IPS DF 4.7 (cell line): ENCODE measurements at regions not wholly inside any gene's neighbourhood (a gene's known extent, or its start where the extent isn't known, plus 50 kb on each side); places are given as distances from the start of the nearest gene placed in this dataset.
"Not testable (repeated sequence)": the region's sequence is repeated elsewhere in the genome, so short reads cannot be mapped to it uniquely, and the experiment has no call there.

Source experiments
- DNase-seq: peaks from one replicate; pipeline ENCODE4 v3.0.0-alpha.2; 2013; ENCODE audit warnings: low spot score; ENCODE audit errors: extremely low read depth

GRCh38 chr10:57961487-57961886 is 306.2 kb downstream of the IPMK start:
- no peak for DNase-seq

DNA sequence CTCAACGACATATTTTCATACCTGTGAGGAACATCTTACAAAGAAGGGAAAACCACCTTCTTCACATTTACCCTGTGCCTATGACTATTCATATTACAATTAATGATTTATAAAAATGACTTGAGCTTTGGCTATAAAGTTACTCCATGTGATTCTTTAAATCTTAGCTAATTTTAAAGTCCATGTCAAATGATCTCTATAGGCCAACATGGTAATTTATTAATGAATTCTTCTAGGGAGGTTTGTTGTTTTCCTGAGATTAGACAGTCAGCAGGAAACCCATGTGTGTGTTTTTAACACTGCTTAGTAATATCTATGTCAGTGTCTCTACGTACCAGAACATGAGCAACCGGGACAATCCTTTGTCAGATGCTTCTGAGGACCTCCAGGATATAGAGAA is 307.3 kb downstream of the IPMK start:
- no peak for DNase-seq

DNA sequence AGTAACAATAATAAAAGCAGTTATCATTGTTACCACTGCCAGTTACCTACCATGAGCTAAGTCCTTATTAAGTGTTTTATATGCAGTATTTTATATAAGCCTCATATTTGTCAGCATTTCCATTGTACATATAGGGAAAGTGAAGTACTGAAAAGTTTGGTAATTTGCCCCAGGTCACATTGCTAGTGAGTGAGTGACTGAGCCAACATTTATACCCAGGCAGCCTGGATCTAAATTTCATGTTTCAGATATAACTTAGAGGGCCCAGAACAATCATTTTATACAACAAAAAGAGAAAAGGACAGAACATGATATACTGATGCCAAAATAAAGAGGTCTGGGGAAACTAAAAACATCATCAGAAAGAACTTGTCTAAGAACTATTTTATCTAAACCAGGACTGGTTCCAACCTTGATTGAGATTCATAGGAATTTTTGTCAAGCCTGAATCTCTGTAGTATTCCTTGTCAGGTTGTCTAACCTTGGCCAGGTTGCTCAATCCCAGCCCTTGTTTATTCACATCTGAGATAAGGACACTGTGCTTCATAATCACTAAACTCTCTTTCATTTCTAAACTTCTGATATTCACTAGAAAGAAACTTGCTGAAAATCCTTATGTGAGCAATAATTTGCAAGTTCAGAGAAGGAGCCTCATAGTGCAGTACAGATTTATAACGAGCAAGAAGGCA is 308.2 kb downstream of the IPMK start:
- no peak for DNase-seq

GRCh38 chr10:57955076-57955475 is 312.6 kb downstream of the IPMK start:
- no peak for DNase-seq

- DNase-seq, result no peak
Observed at GRCh38 chr10:57952741-57953140, 315.0 kb downstream of the IPMK start.

DNA sequence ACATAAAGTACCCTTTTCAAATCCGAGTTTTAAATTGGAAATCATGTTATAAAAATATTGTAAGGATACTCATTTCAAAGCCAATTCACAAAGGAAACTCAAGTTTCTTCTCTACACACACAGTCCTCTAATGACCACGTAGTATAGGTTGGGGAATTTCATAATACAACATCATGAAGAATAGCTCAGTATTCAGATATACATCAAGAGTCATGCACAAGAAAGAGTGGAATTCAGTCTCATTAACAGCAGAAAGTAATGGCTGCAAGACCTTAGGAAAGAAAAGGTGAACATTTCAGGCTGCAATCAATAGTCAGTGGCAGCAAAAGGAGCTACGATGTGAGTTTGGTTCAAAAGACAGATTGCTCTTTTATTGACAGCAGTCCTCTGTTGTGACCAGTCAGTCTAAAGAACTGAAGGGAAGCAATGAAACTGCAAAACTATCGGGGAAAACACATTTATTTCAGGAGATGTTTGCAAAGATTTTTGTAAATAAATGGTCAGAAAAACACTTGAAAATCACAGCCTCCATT is 317.2 kb downstream of the IPMK start:
- no peak for DNase-seq

- no peak for DNase-seq
Observed at GRCh38 chr10:57948796-57949195, 318.9 kb downstream of the IPMK start.

DNA sequence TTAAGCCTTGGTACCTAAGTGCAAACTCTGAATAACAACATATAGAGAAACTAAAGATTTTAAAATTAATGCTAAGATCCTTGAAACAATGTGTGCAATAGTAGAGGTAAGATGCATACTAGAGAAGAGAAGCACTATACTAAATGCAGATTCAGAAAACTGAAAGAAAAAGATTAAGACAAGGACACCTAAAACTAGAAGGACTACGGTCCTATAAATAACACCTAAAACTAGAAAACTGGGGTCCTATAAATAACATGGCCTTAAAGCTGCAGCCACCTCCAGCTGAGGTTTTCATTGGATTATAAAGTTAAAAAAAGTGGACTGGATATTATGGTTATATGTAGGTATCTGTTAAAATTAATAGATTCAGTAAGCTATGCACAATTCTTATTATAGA is 320.9 kb downstream of the IPMK start:
- no peak for DNase-seq

- no peak for DNase-seq
Observed at GRCh38 chr10:57943701-57944100, 324.0 kb downstream of the IPMK start.

GRCh38 chr10:57925045-57925444 is 342.6 kb downstream of the IPMK start:
- DNase-seq, result no peak

DNA sequence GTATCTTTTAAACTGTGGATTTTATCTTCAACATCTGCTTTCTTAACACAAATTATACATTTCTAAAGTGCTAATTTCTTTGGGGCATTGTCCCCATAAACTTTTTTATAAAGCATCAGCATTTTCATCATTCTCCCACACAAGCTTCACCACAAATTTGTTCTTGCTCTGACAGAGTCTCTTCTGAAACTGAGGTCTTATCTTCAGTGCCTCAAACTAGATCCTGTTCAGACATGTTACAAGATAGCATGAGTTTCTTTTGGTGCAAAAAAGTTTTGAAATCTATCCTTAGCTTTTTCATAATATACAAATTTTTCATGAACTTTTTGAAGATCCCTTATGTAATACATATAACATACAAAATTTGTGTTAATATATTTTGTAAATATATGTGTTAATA is 346.6 kb downstream of the IPMK start:
- DNase-seq, result no peak

GRCh38 chr10:57919864-57920263 is 347.8 kb downstream of the IPMK start:
- no peak for DNase-seq

- DNase-seq, result no peak
Observed at GRCh38 chr10:57917019-57917418, 350.7 kb downstream of the IPMK start.

- no peak for DNase-seq
Observed at GRCh38 chr10:57905861-57906260, 361.8 kb downstream of the IPMK start.

GRCh38 chr10:57905010-57905409 is 362.7 kb downstream of the IPMK start:
- DNase-seq, result no peak

GRCh38 chr10:57898231-57898630 is 369.5 kb downstream of the IPMK start:
- DNase-seq, result peak; percentile 69

DNA sequence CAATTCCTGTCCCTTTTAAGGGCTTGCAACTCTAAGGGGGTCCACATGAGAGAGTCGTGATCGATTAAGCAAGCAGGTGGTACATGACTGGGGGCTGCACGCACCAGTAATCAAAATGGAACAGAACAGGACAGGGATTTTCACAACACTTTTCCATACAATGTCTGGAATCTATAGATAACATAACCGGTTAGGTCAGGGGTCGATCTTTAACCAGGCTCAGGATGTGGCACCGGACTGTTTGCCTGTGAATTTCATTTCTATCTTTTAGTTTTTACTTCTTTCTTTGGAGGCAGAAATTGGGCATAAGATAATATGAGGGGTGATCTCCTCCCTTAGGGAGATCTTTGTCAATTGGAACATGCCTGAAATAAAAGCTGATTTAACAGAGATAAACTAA is 370.1 kb downstream of the IPMK start:
- DNase-seq, result no peak

- no peak for DNase-seq
Observed at GRCh38 chr10:57894361-57894760, 373.3 kb downstream of the IPMK start.

- DNase-seq, result no peak
Observed at GRCh38 chr10:57891201-57892006, 376.3 kb downstream of the IPMK start.

GRCh38 chr10:57890691-57891090 is 377.0 kb downstream of the IPMK start:
- DNase-seq, result no peak

GRCh38 chr10:57885618-57885968 is 382.1 kb downstream of the IPMK start:
- DNase-seq, result not testable (repeated sequence)

GRCh38 chr10:57884965-57885617 is 382.6 kb downstream of the IPMK start:
- DNase-seq, result no peak
